DND-41 (cell line): ENCODE measurements at regions not wholly inside any gene's neighbourhood (a gene's known extent, or its start where the extent isn't known, plus 50 kb on each side); places are given as distances from the start of the nearest gene placed in this dataset.

Experiments used
- EZH2 ChIP-seq: IDR thresholded peaks from 3 replicates; pipeline ENCODE4 v1.6.1; 2012; ENCODE audit warnings: borderline replicate concordance, low read depth, mild to moderate bottlenecking, moderate library complexity, low read length, inconsistent platforms; ENCODE audit not compliant: severe bottlenecking
- TF ChIP-seq, protein P1 (sequence below): IDR thresholded peaks from 2 replicates; pipeline ENCODE4 v1.5.1; 2012; ENCODE audit warnings: borderline replicate concordance, low read length, moderate library complexity, mild to moderate bottlenecking; ENCODE audit not compliant: poor library complexity, severe bottlenecking; ENCODE audit errors: extremely low read depth

DNA sequence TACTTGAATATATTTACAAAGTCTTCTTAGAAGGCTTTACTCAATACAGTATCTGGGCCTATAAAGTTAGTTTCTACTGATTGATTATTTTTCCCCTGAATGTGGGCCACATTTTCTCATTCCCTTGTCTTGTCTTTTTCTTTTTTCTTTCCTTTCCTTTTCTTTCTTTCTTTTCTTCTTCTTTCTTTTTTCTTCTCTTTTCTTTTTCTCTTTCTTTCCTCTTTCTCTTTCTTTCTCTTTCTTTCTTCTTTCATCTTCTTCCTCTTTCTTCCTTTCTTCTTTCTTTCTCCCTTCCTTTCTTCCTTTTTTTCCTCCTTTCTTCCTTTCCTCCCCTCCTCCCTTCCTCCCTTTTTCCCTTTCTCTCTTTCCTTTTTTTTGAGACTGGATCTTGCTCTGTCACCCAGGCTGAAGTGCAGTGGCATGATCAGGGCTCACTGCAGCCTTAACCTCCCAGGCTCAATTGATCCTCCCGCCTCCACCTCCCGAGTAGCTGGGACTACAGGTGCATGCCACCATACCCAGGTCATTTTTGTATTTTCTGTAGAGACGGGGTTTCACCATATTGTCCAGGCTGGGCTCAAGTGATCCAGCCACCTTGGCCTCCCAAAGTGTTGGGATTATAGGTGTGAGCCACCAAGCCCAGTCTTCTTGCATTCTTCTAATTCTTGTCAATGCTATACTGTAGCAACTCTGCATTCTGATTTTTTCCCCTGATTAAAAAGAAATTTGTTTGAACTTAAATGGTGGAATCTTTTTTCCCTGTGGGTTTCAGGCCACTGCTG lies 133.1 kb upstream of the FBXO11 start:
- TF ChIP-seq, protein P1, sequence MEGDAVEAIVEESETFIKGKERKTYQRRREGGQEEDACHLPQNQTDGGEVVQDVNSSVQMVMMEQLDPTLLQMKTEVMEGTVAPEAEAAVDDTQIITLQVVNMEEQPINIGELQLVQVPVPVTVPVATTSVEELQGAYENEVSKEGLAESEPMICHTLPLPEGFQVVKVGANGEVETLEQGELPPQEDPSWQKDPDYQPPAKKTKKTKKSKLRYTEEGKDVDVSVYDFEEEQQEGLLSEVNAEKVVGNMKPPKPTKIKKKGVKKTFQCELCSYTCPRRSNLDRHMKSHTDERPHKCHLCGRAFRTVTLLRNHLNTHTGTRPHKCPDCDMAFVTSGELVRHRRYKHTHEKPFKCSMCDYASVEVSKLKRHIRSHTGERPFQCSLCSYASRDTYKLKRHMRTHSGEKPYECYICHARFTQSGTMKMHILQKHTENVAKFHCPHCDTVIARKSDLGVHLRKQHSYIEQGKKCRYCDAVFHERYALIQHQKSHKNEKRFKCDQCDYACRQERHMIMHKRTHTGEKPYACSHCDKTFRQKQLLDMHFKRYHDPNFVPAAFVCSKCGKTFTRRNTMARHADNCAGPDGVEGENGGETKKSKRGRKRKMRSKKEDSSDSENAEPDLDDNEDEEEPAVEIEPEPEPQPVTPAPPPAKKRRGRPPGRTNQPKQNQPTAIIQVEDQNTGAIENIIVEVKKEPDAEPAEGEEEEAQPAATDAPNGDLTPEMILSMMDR, result no peak
- no peak for TF ChIP-seq EZH2
